ENCODE measurements at regions not wholly inside any gene's neighbourhood (a gene's known extent, or its start where the extent isn't known, plus 50 kb on each side); places are given as distances from the start of the nearest gene placed in this dataset.

DNA sequence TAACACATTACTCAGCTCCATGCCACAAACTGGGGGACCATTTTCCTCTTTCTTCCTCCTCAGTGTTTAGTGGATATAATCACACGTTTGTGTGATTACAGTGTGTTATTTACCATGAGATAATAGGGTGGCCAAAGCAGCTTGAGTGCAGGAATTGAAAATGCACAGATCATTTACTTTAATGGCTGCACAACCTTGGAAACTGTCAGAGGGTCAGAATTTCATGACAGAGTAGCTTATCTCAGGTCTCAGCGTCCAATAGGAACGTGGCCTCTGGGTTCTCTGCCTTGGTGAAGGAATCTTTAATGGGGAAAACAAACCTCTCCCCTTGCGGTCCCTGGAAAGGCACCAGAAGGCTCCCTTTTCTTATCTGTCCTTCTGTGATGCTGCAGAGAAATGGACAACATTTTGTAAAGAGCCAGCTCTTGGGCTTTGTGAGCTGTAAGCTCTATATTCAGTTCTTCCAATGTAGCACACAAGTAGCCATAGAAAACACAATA is 87.4 kb upstream of the CD180 start:
- H3K9ac ChIP-seq (replicated peaks; ENCODE audit: extremely low read depth, insufficient read depth, low read length) = no peak overlapping the region
- no TSS peak for BruUV-seq (replicated peaks)
- TF ChIP-seq POLR2AphosphoS5 (IDR thresholded peaks at IDR 0.05; ENCODE audit: insufficient read depth, low read depth, low read length) (no peak), EZH2 (IDR thresholded peaks at IDR 0.05; ENCODE audit: borderline replicate concordance, low read depth, low read length, severe bottlenecking) (no peak), JUN (IDR thresholded peaks at IDR 0.05; ENCODE audit: borderline replicate concordance, insufficient read depth, insufficient read length, low read depth) (no peak), GATA2 (IDR thresholded peaks at IDR 0.05; ENCODE audit: insufficient read depth, insufficient read length, low read depth, low read length) (no peak), MAX (IDR thresholded peaks at IDR 0.05; ENCODE audit: insufficient read depth, insufficient read length) (no peak), FOS (IDR thresholded peaks at IDR 0.05; ENCODE audit: borderline replicate concordance, insufficient read depth, low read length) (no peak), MYC (IDR thresholded peaks at IDR 0.05; ENCODE audit: low read depth, low read length) (no peak), POLR2A (IDR thresholded peaks at IDR 0.05; ENCODE audit: low read depth, low read length) (no peak)
- TF ChIP-seq, protein P1, sequence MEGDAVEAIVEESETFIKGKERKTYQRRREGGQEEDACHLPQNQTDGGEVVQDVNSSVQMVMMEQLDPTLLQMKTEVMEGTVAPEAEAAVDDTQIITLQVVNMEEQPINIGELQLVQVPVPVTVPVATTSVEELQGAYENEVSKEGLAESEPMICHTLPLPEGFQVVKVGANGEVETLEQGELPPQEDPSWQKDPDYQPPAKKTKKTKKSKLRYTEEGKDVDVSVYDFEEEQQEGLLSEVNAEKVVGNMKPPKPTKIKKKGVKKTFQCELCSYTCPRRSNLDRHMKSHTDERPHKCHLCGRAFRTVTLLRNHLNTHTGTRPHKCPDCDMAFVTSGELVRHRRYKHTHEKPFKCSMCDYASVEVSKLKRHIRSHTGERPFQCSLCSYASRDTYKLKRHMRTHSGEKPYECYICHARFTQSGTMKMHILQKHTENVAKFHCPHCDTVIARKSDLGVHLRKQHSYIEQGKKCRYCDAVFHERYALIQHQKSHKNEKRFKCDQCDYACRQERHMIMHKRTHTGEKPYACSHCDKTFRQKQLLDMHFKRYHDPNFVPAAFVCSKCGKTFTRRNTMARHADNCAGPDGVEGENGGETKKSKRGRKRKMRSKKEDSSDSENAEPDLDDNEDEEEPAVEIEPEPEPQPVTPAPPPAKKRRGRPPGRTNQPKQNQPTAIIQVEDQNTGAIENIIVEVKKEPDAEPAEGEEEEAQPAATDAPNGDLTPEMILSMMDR (IDR thresholded peaks at IDR 0.05; ENCODE audit: extremely low read depth in 1 of 2, insufficient read depth in 1 of 2, low read depth in 1 of 2, low read length in 2 of 2) = no peak
- no peaks in the 10 kb centered on the region for H4K20me1 ChIP-seq (replicated peaks; ENCODE audit: control insufficient read depth, extremely low read depth, insufficient read depth, low read length)
- DNase-seq (ENCODE audit: low read depth, low spot score) (no peak), FAIRE-seq (no peak)
- no peaks in the 10 kb centered on the region for H3K27me3 ChIP-seq (ENCODE audit: control insufficient read depth in 2 of 2, insufficient read depth in 2 of 2, low read length in 2 of 2)
- dilution Hi-C loops (cut with MboI; ENCODE audit: extremely low pct_ligation_motif_present, low sequenced_read_pairs) (no loop called here), intact Hi-C loops (cut with micrococcal nuclease) (no loop called here)
- no peak overlapping the region for H3K4me2 ChIP-seq (ENCODE audit: insufficient read depth, low read length)
- H3K36me3 ChIP-seq (ENCODE audit: control insufficient read depth in 2 of 2, extremely low read depth in 1 of 2, insufficient read depth in 2 of 2, low read length in 2 of 2) = no peaks in the 10 kb centered on the region
- H3K9me1 ChIP-seq (replicated peaks; ENCODE audit: control insufficient read depth, extremely low read depth, insufficient read depth, low read length) = no peaks in the 10 kb centered on the region
- ChIA-PET POLR2A (no interaction called here), CTCF (interaction anchor here (2.2 kb wide), 1 partner anchor 22 kb away, joined by 5 read pairs; no protein-coding TSS in a partner anchor)
- H3K9me3 ChIP-seq (replicated peaks; ENCODE audit: control insufficient read depth, insufficient read depth, low read length) = no peaks in the 10 kb centered on the region
- H2AFZ ChIP-seq (ENCODE audit: low read depth, low read length) = no peak overlapping the region
- peaks cover 9% of the 10 kb centered on the region for H3K4me1 ChIP-seq (ENCODE audit: control insufficient read depth, extremely low read depth, insufficient read depth, low read length)
- no peak overlapping the region for H3K27ac ChIP-seq (ENCODE audit: insufficient read depth, low read depth, low read length)
- no peak overlapping the region for H3K4me3 ChIP-seq (replicated peaks in 1 of 3; ENCODE audit: insufficient read depth in 1 of 3, low read depth in 1 of 3, low read length in 3 of 3)
- no peaks in the 10 kb centered on the region for H3K79me2 ChIP-seq (ENCODE audit: control insufficient read depth, insufficient read depth, low read length)

All from endothelial cell of umbilical vein (primary cell).